Activated CD4-positive, alpha-beta memory T cell treated with anti-CD3 and anti-CD28 coated beads for 36 hours (primary cell): ENCODE measurements at regions not wholly inside any gene's neighbourhood (a gene's known extent, or its start where the extent isn't known, plus 50 kb on each side); places are given as distances from the start of the nearest gene placed in this dataset.
"Not testable (repeated sequence)": the region's sequence is repeated elsewhere in the genome, so short reads cannot be mapped to it uniquely, and the experiment has no call there.

Experiments used
- CTCF ChIA-PET: fragments of 350-600 bp; sonication (Branson Sonifier 250); formaldehyde crosslinking; loops from one replicate; lab custom pipeline; 2021; ENCODE audit warnings: antibody characterized with exemption, inconsistent platforms; lab: Charles Lee
- POLR2A ChIA-PET: fragments of 350-600 bp; sonication (Branson Sonifier 250); formaldehyde crosslinking; loops from one replicate; lab custom pipeline; 2021; ENCODE audit warnings: antibody characterized with exemption; lab: Charles Lee
- DNase-seq: peaks from one replicate; pipeline ENCODE4 v3.0.0-alpha.2; 2020
- H3K27ac Mint-ChIP-seq: one replicate; pipeline ENCODE4 v1.8.0; 2021; ENCODE audit warnings: mixed read lengths
- H3K27me3 Mint-ChIP-seq: one replicate; pipeline ENCODE4 v1.8.0; 2021; ENCODE audit warnings: mixed read lengths
- H3K36me3 Mint-ChIP-seq: one replicate; pipeline ENCODE4 v1.8.0; 2021; ENCODE audit warnings: mixed read lengths
- H3K4me1 Mint-ChIP-seq: one replicate; pipeline ENCODE4 v1.8.0; 2021; ENCODE audit warnings: low read depth, mixed read lengths
- H3K4me3 Mint-ChIP-seq: one replicate; pipeline ENCODE4 v1.8.0; 2021; ENCODE audit warnings: mild to moderate bottlenecking, mixed read lengths
- H3K9me3 Mint-ChIP-seq: one replicate; pipeline ENCODE4 v1.8.0; 2021; ENCODE audit warnings: mixed read lengths
- intact Hi-C: fragments of 100-400 bp; cut with micrococcal nuclease; formaldehyde crosslinking; loops from one replicate; pipeline ENCODE4 v1.15.1; 2023

GRCh38 chr3:72161881-72162595 is 377.1 kb upstream of the PROK2 start:
- H3K27me3 Mint-ChIP-seq: no peaks in the 10 kb centered on the region
- DNase-seq: no peak
- ChIA-PET POLR2A (no interaction called here), CTCF (no interaction called here)
- no peaks in the 10 kb centered on the region for H3K36me3 Mint-ChIP-seq
- intact Hi-C loops: no loop called here
- no peak overlapping the region for H3K27ac Mint-ChIP-seq
- H3K4me1 Mint-ChIP-seq: no peaks in the 10 kb centered on the region
- H3K9me3 Mint-ChIP-seq: no peaks in the 10 kb centered on the region
- H3K4me3 Mint-ChIP-seq: no peak overlapping the region

DNA sequence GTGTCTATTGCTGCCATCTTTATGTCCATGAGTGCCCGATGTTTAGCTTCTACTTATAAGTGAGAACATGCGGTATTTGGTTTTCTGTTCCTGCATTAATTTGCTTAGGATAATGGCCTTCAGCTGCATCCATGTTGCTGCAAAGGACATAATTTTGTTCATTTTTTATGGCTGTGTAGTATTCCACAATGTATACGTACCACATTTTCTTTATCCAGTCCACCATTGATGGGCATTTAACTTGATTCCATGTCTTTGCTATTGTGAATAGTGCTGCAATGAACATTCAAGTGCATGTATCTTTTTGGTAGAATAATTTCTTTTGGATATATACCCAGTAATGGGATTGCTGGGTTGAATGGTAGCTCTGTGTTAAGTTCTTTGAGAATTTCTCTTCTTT is 376.3 kb upstream of the PROK2 start:
- H3K4me3 Mint-ChIP-seq, H3K36me3 Mint-ChIP-seq, H3K4me1 Mint-ChIP-seq, intact Hi-C loops, H3K27ac Mint-ChIP-seq, DNase-seq, POLR2A ChIA-PET, H3K27me3 Mint-ChIP-seq, H3K9me3 Mint-ChIP-seq, CTCF ChIA-PET: not testable (repeated sequence)

GRCh38 chr3:72160351-72160750 is 375.4 kb upstream of the PROK2 start:
- Mint-ChIP-seq H3K27me3 (no peaks in the 10 kb centered on the region), H3K4me3 (no peak overlapping the region), H3K4me1 (no peaks in the 10 kb centered on the region), H3K9me3 (no peaks in the 10 kb centered on the region), H3K36me3 (no peaks in the 10 kb centered on the region), H3K27ac (no peak overlapping the region)
- intact Hi-C loops: no loop called here
- DNase-seq: no peak
- CTCF ChIA-PET: no interaction called here
- POLR2A ChIA-PET: no interaction called here

- CTCF ChIA-PET: no interaction called here
- no peak for DNase-seq
- H3K4me3 Mint-ChIP-seq: no peak overlapping the region
- H3K36me3 Mint-ChIP-seq: no peaks in the 10 kb centered on the region
- intact Hi-C loops: no loop called here
- POLR2A ChIA-PET: no interaction called here
- H3K4me1 Mint-ChIP-seq: no peaks in the 10 kb centered on the region
- H3K27me3 Mint-ChIP-seq: no peaks in the 10 kb centered on the region
- peaks cover under 1% of the 10 kb centered on the region for H3K9me3 Mint-ChIP-seq
- H3K27ac Mint-ChIP-seq: no peak overlapping the region
These were observed 374.5 kb upstream of the PROK2 start for GRCh38 chr3:72159487-72159886.

DNA sequence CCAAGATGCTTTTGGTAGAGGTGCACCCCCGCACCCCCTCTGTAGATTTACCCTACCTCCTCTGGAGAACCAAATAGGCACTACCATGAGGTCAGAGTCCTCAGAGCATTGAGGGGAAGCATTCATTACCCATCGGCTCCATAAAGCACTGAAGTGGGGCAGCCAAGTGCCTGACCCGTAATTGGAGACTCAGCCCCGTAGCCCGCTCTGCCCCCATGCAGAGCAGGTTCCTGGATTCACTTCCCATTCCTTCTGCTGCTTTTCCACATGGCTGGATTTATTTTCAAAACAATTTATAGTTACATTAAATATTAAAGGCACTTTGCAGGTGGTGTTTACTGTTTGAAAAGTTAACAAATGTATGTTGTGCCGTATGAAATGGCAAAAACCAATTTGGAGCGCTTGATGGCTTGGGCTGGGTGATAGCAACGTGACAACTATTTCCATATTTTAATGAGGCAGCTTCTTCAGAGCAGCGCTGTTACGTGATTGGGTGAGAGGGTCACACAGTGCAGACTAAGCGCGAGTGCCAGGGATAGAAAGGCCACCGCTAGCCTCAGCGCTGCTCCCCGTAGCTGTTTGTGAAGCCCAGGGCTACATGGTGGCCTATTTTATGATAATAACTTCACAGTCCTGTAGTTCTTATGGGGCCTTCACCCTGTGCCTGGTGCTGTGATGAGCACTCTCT is 373.8 kb upstream of the PROK2 start:
- H3K9me3 Mint-ChIP-seq: peaks cover 4% of the 10 kb centered on the region
- no peak overlapping the region for H3K27ac Mint-ChIP-seq
- intact Hi-C loops: no loop called here
- ChIA-PET POLR2A (no interaction called here), CTCF (no interaction called here)
- H3K36me3 Mint-ChIP-seq: no peaks in the 10 kb centered on the region
- H3K4me3 Mint-ChIP-seq: no peak overlapping the region
- no peak for DNase-seq
- peaks cover 3% of the 10 kb centered on the region for H3K27me3 Mint-ChIP-seq
- H3K4me1 Mint-ChIP-seq: no peaks in the 10 kb centered on the region

GRCh38 chr3:72157748-72158638 is 373.0 kb upstream of the PROK2 start:
- ChIA-PET POLR2A (no interaction called here), CTCF (no interaction called here)
- H3K4me1 Mint-ChIP-seq: no peaks in the 10 kb centered on the region
- intact Hi-C loops: no loop called here
- H3K36me3 Mint-ChIP-seq: no peaks in the 10 kb centered on the region
- DNase-seq: no peak
- no peak overlapping the region for H3K4me3 Mint-ChIP-seq
- H3K27ac Mint-ChIP-seq: no peak overlapping the region
- peaks cover 4% of the 10 kb centered on the region for H3K9me3 Mint-ChIP-seq
- peaks cover 5% of the 10 kb centered on the region for H3K27me3 Mint-ChIP-seq

DNA sequence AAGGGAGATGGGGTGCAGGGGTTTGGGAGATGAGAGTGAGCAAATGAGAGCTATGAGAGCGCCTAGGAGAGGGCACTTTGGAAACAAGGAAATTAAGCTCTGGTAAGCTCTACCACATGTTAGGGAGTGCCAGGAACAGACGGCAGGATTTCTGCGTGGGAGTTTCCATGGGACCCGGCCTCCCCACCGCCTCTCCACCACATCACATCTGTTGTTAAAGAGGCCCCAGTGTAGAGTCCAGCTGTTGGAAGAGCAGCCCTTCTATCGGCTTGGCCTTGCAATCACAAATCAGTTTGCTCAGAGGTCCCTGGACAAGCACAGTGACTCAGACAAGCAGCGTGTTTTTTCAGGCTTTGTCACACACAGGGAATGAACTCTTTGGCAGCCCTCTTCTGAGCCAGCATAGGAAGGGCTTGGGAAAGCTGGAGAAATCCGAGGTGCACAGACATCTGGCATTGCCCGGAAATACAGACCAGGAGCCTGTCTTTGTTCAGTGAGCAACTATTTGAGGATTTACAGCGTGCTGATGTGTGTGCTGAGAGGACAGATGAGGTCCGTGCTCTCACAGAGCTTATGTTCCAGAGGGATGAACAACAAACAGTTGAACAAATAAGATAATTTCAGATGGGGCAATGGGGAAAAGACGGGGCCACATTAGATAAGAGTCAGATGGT is 370.6 kb upstream of the PROK2 start:
- Mint-ChIP-seq H3K27ac (no peak overlapping the region), H3K27me3 (peaks cover 7% of the 10 kb centered on the region), H3K4me1 (no peaks in the 10 kb centered on the region), H3K36me3 (no peaks in the 10 kb centered on the region), H3K4me3 (no peak overlapping the region), H3K9me3 (peaks cover 4% of the 10 kb centered on the region)
- intact Hi-C loops: no loop called here
- ChIA-PET POLR2A (no interaction called here), CTCF (no interaction called here)
- no peak for DNase-seq

GRCh38 chr3:72154391-72155335 is 369.7 kb upstream of the PROK2 start:
- ChIA-PET CTCF (no interaction called here), POLR2A (interaction anchor here (0.6 kb wide), 1 partner anchor 275 kb away, joined by 3 read pairs; no protein-coding TSS in a partner anchor)
- peaks cover 4% of the 10 kb centered on the region for H3K9me3 Mint-ChIP-seq

DNA sequence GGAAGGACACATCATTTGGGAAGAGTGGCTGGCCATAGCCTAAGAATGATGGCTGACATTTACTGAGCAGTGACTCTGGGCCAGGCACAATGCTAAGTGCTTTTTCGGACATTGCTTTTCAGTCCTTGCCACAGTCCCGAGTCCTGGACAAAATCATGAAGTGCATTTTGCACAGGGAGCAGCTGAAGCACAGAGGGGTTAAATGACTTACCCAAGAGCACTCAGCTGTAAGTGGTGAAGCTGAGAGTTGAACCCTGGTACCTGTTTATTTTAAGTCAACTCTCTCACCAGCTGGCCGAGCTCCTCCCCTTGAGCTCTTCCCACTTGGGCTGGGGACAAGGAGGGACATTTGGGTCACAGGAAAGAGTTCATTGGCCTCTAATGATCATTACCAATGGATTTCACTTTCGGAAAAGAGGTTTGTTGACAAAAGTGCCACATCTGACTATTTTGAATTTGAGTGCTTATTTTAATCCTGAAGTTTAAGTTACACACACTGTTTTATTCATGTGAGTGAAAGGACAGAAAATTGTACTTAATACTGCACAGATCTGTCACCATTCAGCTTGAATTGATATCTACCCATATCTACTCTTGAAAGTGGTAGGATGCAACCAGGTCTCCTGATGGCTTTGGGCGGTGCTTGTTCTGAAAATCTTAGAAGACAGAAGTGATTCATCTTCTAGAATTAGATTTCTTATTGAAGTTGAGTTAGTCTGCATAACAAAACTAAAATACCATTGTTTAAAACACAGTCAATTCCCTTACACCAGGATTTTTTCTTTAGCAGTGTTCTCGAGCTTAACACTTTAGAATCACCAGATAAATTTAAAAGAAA is 368.7 kb upstream of the PROK2 start:
- Mint-ChIP-seq H3K4me1 (no peaks in the 10 kb centered on the region), H3K27me3 (peaks cover 7% of the 10 kb centered on the region), H3K36me3 (no peaks in the 10 kb centered on the region), H3K27ac (no peak overlapping the region), H3K4me3 (no peak overlapping the region), H3K9me3 (peaks cover 4% of the 10 kb centered on the region)
- POLR2A ChIA-PET: interaction anchor here (0.6 kb wide), 1 partner anchor 276 kb away, joined by 3 read pairs; no protein-coding TSS in a partner anchor
- DNase-seq: no peak
- CTCF ChIA-PET: no interaction called here
- intact Hi-C loops: no loop called here

More at GRCh38 chr3:72154391-72155335, 369.7 kb upstream of the PROK2 start:
- H3K4me1 Mint-ChIP-seq: no peaks in the 10 kb centered on the region
- no peak for DNase-seq
- H3K27me3 Mint-ChIP-seq: peaks cover 7% of the 10 kb centered on the region
- H3K27ac Mint-ChIP-seq: no peak overlapping the region
- intact Hi-C loops: no loop called here
- H3K36me3 Mint-ChIP-seq: no peaks in the 10 kb centered on the region
- no peak overlapping the region for H3K4me3 Mint-ChIP-seq

GRCh38 chr3:72152551-72153476 is 367.9 kb upstream of the PROK2 start:
- Mint-ChIP-seq H3K4me1 (no peaks in the 10 kb centered on the region), H3K36me3 (no peaks in the 10 kb centered on the region), H3K4me3 (no peak overlapping the region), H3K9me3 (peaks cover 4% of the 10 kb centered on the region), H3K27ac (no peak overlapping the region), H3K27me3 (peaks cover 7% of the 10 kb centered on the region)
- ChIA-PET CTCF (interaction anchor here (0.8 kb wide), 1 partner anchor 15 kb away, joined by 3 read pairs; no protein-coding TSS in a partner anchor), POLR2A (no interaction called here)
- no peak for DNase-seq
- intact Hi-C loops: no loop called here
